Posterior cingulate gyrus (tissue), 11 donors: ENCODE measurements at regions not wholly inside any gene's neighbourhood (a gene's known extent, or its start where the extent isn't known, plus 50 kb on each side); places are given as distances from the start of the nearest gene placed in this dataset.
A peak's percentile ranks its signal among the peaks of the same experiment; 100 is the strongest.

Experiments
- DNase-seq, 10 donors: peaks; one replicate each; pipeline versions ENCODE4 v3.0.0 to v3.0.0-alpha.2; 2020 to 2021; ENCODE audit warnings: mixed read lengths in 3 of 10
- intact Hi-C: fragments of 100-400 bp; cut with DNase I; formaldehyde crosslinking; loops from one replicate; pipeline ENCODE4 v1.15.1; 2023

- intact Hi-C loops: no loop called here
- no peak for DNase-seq
Measured at GRCh38 chr5:113896789-113897188, 383.3 kb downstream of the YTHDC2 start.

DNA sequence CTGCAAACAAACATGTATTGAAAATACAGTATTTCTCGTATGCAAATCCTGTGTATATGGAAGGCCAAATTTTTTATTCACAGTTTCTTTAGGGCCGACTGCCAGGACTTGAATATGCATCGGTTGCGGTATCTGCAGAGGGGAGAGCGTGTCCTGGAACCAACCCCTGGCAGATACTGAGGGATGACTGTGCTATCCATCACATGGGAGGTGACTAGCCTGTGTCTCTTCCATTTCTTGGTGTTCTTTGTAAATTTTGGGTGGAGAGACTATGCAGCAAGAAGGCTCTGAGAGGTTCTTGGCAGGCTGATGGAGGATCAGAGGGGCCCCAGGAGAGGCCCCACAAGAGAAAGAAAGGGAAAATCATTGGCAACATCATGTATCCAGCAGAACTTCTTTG lies 384.3 kb downstream of the YTHDC2 start:
- intact Hi-C loops: no loop called here
- DNase-seq: no peak

GRCh38 chr5:113900141-113900540 lies 386.6 kb downstream of the YTHDC2 start:
- intact Hi-C loops: no loop called here
- no peak for DNase-seq

DNA sequence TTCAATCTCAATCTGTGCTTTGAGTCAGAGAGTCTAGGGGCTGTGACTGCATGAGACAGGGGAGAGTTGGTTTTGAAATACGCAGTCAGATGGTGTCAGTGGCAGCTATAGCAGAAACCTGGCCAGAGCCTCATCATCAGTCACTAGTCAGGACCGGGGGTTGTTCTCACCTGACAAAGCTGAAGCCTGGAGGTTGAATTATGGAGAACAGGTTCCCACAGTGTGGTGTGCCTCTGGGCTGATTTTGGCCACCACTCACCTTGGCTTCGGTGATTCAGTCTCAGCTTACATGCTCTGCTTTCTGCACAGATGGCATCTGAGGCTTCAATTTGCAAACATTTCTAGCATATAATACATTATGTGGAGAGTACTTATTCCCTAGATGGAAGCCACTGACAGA lies 387.3 kb downstream of the YTHDC2 start:
- intact Hi-C loops: no loop called here
- DNase-seq: peak in 1 of 10 donors; percentile 67

- intact Hi-C loops: no loop called here
- no peak for DNase-seq
Measured at GRCh38 chr5:113901718-113902117, 388.2 kb downstream of the YTHDC2 start.

DNA sequence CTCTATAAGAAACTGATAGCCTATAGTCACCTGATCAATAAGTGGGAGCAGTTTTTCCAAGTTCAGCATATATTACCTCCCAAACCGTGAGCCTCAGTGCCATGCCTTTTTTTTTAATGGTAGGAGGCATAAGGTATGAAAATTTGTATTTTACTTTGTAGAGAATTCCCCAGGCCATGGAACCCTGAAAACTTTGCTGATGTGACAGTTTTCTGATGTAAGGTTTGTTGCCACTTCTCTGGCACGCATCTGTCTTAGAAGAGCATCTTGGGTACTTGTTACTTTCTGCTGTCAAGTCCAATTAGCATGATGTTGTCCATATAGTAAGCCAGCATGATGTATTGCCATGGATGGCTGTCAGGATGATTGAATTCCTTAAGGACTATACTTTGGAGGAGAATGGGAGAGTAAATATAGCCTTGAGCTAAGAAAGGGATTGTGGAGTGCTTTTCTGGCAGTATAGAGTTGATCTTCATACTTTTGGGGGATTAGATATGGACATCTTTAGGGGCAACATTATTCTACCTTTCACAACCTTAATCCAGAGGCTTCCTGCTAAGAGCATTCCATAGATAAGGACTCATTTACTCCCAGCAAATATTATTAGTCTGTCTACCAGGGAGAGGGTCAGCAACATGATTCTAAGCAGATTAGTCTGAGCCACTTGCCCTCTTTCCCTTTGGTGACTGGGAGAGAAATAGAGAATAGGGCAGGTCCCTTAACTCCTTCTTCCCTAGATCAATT lies 389.6 kb downstream of the YTHDC2 start:
- intact Hi-C loops: no loop called here
- DNase-seq: no peak

GRCh38 chr5:113909782-113910181 lies 396.3 kb downstream of the YTHDC2 start:
- peak in 1 of 10 donors; percentile 66 for DNase-seq
- intact Hi-C loops: no loop called here

DNA sequence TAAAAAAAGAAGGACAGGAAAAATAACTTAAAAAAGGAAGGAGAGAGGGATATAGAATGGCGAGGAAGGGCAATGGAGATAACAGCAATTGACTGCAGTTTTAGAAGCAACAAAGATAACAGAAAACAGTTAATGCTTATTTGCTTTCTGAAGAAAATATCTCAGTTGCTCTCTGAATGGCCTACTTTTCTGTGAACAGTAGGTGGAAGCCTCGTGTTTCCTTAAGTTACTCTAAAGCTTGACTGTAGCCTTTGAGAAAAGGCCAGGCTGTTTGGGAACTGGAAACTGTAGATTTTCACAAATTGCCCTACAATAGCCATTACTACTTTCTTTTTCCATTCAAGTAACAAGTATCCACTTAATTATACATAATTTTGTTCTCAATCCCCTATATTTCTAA lies 404.5 kb downstream of the YTHDC2 start:
- no peak for DNase-seq
- intact Hi-C loops: no loop called here

GRCh38 chr5:113922343-113922742 lies 408.8 kb downstream of the YTHDC2 start:
- intact Hi-C loops: no loop called here
- no peak for DNase-seq

- intact Hi-C loops: no loop called here
- DNase-seq: no peak
Measured at GRCh38 chr5:113935453-113935852, 422.0 kb downstream of the YTHDC2 start.

DNA sequence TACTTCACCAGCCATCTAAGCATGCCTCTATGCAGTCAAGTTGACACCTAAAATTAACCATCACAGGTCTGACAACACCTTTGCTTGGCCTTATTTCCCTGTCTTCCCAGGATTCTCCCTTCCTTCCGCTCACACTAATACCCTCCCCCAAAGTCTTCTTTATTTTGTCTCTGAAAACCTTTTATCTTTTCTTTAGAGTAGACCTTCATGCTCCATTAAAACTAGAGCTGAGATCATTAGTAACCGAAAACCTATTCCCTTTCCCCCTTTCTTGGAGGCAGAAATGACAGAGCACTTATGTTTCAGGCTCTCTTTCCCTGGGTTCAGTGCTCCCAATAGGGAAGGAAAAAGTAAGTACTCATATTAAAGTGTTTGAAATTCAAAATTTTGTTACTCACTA lies 423.8 kb downstream of the YTHDC2 start:
- no peak for DNase-seq
- intact Hi-C loops: no loop called here

DNA sequence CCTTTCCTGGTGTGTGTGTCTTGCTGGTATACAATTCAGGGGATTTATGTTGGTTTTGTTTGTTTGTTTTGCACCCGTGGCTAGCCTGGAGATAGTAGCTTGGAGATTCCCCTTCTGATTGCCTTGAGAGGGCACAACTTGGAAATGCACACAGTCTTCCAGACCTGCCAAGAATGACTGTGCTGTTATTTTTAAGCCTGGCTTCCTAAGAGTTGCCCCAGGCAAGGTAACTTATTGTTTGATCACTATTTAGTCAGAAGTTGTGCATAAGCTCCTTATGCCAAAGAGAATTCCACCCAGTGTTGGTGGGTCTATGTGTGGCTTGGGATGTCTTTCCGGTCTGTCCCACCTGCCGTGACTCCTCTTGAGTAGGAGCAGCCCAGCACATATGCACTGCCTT lies 421.9 kb upstream of the KCNN2 start:
- intact Hi-C loops: no loop called here
- no peak for DNase-seq

DNA sequence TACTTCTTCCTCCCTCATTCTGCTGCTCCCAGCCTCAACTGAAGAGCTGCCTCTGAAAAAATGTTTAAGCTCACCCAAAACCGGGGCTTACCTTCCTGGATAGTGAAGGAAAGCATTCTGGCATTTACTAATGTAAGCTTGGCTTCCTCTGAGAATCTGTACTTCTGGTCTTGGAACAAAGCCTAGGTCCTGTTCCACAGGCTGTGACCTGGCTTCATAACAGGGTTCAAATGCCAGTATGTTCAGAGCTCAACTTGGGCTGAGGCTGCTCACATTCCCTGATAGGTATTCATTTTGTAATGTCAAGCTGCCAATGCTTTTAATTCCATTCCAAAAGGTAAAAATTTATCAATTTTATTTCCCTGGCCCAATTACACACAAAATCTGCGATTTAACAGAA lies 411.7 kb upstream of the KCNN2 start:
- no peak for DNase-seq
- intact Hi-C loops: no loop called here

GRCh38 chr5:113965225-113965624 lies 396.6 kb upstream of the KCNN2 start:
- DNase-seq: no peak
- intact Hi-C loops: no loop called here

DNA sequence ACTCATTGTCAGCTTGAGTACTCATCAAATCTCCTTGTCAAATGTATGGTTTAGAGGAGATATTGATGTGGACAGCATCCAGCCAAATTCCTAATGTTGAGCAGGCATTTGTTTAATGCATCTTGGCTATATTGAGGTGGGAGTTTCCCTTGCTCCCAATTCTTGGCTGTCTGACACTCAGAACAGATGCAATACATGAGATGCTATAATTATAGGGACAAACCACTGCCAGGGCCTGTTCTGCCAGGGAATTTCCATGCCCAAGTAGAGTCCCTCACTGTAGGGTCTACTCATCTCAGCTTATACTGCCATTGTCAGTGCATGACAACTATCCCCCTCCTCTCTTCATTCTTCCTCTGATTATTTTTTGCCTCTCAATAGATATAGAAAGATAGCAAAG lies 392.0 kb upstream of the KCNN2 start:
- DNase-seq: no peak
- intact Hi-C loops: no loop called here

GRCh38 chr5:113971454-113971853 lies 390.4 kb upstream of the KCNN2 start:
- intact Hi-C loops: no loop called here
- DNase-seq: no peak

DNA sequence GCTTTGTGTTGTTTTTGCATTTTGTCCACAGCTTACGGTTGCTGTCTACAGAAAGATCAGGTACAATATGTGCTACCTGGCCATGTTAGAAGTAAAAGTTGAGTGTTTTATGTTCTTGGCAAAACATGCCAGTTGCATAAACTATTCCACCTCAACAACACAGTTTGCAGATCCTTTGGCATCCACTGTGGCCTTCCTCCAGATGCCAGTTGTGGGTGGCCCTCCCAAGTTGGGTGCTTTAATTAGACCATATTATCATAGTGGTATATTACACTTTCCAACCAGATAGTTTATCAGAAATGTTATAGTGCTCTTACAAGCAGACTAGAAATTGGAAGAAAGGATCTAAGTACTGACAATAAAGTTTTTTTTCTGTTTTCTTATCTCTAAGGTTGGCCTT lies 386.9 kb upstream of the KCNN2 start:
- intact Hi-C loops: no loop called here
- DNase-seq: peak in 3 of 10 donors; percentile 17 to 66 (median 51)

- DNase-seq: no peak
- intact Hi-C loops: no loop called here
Measured at GRCh38 chr5:113984928-113985327, 376.9 kb upstream of the KCNN2 start.

DNA sequence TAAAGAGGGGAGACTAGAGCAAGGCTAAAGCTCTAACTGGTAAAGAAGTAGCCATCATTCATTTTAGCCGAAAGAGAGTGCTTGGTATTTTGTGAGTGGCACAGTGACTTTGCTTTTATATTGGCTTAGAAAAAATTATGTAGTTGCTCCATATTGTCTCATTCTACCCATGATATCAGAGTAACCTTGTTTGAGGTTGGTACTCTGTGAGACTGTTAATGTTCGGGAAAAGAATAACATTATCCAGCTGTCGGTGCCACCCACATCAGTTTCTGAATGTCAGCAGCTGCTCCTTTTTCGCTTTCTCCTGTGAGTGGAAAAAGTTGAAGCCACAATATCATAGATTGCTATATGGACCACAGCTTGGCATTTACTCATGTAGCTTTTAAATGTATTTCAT lies 376.4 kb upstream of the KCNN2 start:
- intact Hi-C loops: no loop called here
- no peak for DNase-seq

DNA sequence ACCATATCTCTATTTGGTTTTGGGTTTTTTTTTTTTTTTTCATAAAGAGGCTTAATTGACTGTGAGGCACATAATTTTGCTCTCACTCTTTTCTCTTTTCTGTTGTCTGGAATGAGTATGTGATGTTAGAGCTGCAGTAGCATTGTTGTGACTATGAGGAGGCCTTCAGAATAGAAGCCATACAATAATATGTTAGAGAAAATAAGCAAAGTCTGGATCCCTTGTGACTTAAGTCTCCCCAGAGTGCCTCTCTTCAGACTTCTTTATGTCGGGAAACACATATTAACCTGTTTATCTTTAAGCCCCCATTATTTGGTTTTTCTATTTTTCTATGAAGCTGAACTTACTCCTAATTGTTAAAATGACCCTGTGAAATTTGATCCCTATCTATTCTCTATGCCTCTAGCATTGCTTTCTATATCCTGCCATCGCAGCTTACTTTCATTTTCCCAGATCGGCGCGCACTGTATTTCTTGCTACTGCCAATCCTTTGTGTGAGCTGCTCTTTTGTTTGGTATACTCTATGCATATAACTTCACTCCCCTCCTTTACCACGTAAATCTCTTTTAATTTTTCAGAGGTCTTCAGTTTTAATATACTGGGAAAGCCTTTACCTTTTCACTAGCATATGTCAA lies 372.5 kb upstream of the KCNN2 start:
- intact Hi-C loops: no loop called here
- no peak for DNase-seq

DNA sequence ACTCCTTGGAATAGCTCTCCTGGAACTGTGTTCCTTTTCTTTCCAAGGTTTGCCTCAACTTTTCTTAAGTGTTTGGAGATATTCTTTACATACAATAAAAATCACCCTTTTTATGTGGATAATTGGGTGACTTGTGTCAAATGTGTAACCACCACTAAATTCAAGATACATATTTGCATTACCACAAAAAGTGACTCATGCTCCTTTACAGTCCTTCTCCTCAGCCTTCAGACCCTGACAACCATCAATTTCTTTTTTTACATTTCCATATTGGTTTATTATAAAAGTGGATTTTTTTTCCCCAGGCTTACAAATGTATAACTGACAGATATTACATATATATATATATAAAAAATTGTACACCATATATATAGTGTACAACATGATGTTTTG lies 372.0 kb upstream of the KCNN2 start:
- intact Hi-C loops: no loop called here
- no peak for DNase-seq

- intact Hi-C loops: no loop called here
- no peak for DNase-seq
Measured at GRCh38 chr5:114001076-114001475, 360.8 kb upstream of the KCNN2 start.

DNA sequence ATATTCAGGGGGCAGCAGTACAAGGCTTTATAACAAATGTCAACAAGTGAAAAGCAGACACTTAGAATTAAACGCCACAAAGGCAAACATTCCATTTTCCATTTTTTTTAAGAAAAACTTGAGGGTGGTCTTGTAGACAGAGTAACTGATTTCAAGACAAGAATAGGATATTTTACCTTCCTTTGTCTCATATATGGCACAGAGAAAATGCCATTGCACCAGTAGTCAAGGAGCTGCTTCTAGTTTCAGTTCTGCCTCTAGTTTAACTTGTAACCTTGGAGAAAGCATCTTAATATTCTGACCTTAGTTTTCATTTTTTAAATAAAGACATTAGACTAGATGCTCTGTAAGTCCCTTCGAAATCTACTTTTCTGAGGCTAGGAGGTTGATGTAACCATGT lies 355.3 kb upstream of the KCNN2 start:
- DNase-seq: no peak
- intact Hi-C loops: no loop called here
